ENCODE measurements at regions not wholly inside any gene's neighbourhood (a gene's known extent, or its start where the extent isn't known, plus 50 kb on each side); places are given as distances from the start of the nearest gene placed in this dataset.
"Not testable (repeated sequence)": the region's sequence is repeated elsewhere in the genome, so short reads cannot be mapped to it uniquely, and the experiment has no call there.

GRCh38 chr1:144140243-144140642 lies 168.5 kb upstream of the FAM72C start:
- not testable (repeated sequence) for DNase-seq (ENCODE audit: low read depth)

GRCh38 chr1:144105006-144105405 lies 133.2 kb upstream of the FAM72C start:
- DNase-seq (ENCODE audit: low read depth) = not testable (repeated sequence)

- not testable (repeated sequence) for DNase-seq (ENCODE audit: low read depth)
Observed at GRCh38 chr1:144104000-144104677, 132.4 kb upstream of the FAM72C start.

GRCh38 chr1:144103156-144103880 lies 131.5 kb upstream of the FAM72C start:
- not testable (repeated sequence) for DNase-seq (ENCODE audit: low read depth)

- not testable (repeated sequence) for DNase-seq (ENCODE audit: low read depth)
Observed at GRCh38 chr1:144102046-144102745, 130.4 kb upstream of the FAM72C start.

GRCh38 chr1:144101397-144102045 lies 129.7 kb upstream of the FAM72C start:
- no peak for DNase-seq (ENCODE audit: low read depth)

GRCh38 chr1:144077167-144077841 lies 105.5 kb upstream of the FAM72C start:
- DNase-seq (ENCODE audit: low read depth) = not testable (repeated sequence)

GRCh38 chr1:144076646-144077045 lies 104.9 kb upstream of the FAM72C start:
- not testable (repeated sequence) for DNase-seq (ENCODE audit: low read depth)

- DNase-seq (ENCODE audit: low read depth) = not testable (repeated sequence)
Observed at GRCh38 chr1:144070394-144071053, 98.7 kb upstream of the FAM72C start.

- DNase-seq (ENCODE audit: low read depth) = not testable (repeated sequence)
Observed at GRCh38 chr1:144067042-144067441, 95.3 kb upstream of the FAM72C start.

GRCh38 chr1:144066071-144066813 lies 94.5 kb upstream of the FAM72C start:
- DNase-seq (ENCODE audit: low read depth) = not testable (repeated sequence)

- not testable (repeated sequence) for DNase-seq (ENCODE audit: low read depth)
Observed at GRCh38 chr1:144065299-144066060, 93.7 kb upstream of the FAM72C start.

GRCh38 chr1:144049365-144049764 lies 77.6 kb upstream of the FAM72C start:
- DNase-seq (ENCODE audit: low read depth) = not testable (repeated sequence)

- not testable (repeated sequence) for DNase-seq (ENCODE audit: low read depth)
Observed at GRCh38 chr1:144046645-144047044, 74.9 kb upstream of the FAM72C start.

GRCh38 chr1:144045751-144046546 lies 74.2 kb upstream of the FAM72C start:
- peak; percentile 16 for DNase-seq (ENCODE audit: low read depth)

- DNase-seq (ENCODE audit: low read depth) = not testable (repeated sequence)
Observed at GRCh38 chr1:144042251-144042650, 70.5 kb upstream of the FAM72C start.

GRCh38 chr1:144040293-144040692 lies 68.5 kb upstream of the FAM72C start:
- DNase-seq (ENCODE audit: low read depth) = not testable (repeated sequence)

- DNase-seq (ENCODE audit: low read depth) = not testable (repeated sequence)
Observed at GRCh38 chr1:144034045-144034444, 62.3 kb upstream of the FAM72C start.

Measured in renal cortical epithelial cell (primary cell).